ENCODE measurements at regions not wholly inside any gene's neighbourhood (a gene's known extent, or its start where the extent isn't known, plus 50 kb on each side); places are given as distances from the start of the nearest gene placed in this dataset.

DNA sequence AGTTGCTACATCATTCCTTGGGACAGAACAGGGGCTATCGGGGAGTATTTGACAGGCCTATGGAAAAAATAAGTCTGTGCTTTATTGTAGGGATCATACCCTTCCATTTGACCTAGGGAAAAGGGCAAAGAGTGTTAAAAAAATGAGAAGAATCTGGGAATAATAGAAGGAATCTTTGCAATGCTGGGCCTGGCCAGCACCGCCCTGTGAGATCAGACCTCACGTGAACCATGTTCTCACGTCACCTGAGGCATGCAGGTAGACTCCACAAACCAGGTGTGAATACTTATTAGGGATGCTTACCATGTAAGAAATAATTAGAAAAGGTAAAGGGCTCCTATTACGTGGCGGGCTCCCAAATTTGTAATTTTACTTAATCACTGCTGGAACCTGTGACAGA, 177.5 kb upstream of the GATA6 start:
- no peak for DNase-seq (ENCODE audit: low read depth in 4 of 4, low spot score in 3 of 4)

- no peak for DNase-seq (ENCODE audit: low read depth in 4 of 4, low spot score in 3 of 4)
These were observed 173.0 kb upstream of the GATA6 start for GRCh38 chr18:21996351-21996826.

- DNase-seq (ENCODE audit: low read depth in 4 of 4, low spot score in 3 of 4): no peak
These were observed 171.9 kb upstream of the GATA6 start for GRCh38 chr18:21997207-21998143.

- no peak for DNase-seq (ENCODE audit: low read depth in 4 of 4, low spot score in 3 of 4)
These were observed 170.9 kb upstream of the GATA6 start for GRCh38 chr18:21998486-21998885.

DNA sequence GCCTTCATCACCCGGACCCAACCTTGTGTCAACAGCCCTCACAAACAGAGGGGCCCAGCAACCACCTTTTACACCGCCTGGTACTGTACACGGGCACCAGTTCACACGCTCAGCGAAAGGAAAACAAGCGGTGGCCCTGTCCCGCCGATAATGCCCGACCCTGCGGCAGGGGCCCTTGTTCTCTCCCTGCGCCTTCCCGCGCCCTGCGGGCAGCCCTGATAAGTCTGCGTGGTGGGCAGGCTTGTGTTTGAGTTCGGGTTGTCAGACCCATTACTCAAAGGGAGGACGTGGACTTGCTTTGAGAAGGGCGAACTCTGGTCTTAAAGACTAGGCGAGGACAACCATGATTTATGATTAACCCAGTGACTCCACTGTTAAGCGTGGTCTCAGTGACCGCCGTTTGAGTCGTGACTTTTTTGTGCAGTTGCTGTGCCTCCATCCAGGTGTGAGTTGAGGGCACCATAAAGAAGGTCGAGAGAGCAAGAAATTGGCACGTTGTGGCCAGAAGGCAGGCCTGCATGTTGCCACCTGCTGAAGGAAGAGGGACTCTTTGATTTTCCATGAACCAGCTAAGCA, 167.4 kb upstream of the GATA6 start:
- DNase-seq (ENCODE audit: low read depth in 4 of 4, low spot score in 3 of 4): no peak

DNA sequence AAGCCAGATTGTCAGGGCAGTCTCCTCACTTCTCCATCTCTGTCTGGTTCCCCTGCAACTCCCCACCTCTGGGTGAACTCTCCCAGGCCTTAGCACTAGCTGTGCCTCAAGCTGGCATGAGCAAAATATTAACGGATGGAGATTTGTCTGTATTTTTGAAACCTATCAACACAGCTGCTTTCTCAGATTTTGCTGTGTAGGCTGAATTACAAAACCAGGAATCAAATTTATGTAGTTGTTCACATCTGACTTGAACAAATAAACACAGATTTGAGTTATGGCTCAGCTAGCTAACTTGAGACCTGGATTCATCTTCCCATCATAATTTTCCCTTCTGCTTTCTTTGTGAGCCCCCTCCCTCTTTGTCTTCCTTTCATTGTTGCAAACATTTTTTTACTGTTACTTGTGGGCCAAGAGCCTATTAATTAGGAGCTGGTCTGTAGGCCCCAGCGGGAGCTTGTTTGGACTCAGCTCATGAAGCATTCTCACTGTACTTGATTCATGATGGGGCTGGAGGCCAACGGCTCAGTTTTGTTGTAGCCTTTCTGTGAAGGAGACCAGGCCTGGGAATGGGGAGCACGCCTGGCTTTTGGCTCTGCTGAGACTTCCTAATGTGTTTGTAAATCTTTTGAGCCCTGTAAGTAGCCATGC, 164.1 kb upstream of the GATA6 start:
- peak; percentile 56 to 78 (median 62) for DNase-seq (ENCODE audit: low read depth in 4 of 4, low spot score in 3 of 4)

- DNase-seq (ENCODE audit: low read depth in 4 of 4, low spot score in 3 of 4): no peak
These were observed 162.9 kb upstream of the GATA6 start for GRCh38 chr18:22006458-22006857.

DNA sequence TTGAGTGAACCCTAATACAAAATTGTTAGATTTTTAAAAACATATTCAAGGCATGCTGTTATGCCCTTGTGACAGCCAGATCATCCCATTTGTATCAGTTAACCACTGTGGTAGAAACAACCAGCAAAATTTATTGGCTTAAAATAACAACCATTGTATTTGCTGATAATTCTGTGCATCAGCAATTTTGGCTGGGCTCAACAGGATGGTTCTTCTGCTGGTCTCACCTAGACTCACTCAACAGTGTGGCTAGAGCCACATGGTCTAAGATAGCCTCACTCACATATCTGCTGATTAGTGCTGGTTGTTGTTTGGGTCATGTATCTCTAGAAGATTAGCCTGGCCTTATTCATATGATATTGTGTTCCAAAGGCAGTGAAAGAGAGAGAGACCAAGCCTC, 160.1 kb upstream of the GATA6 start:
- DNase-seq (ENCODE audit: low read depth in 4 of 4, low spot score in 3 of 4): no peak

GRCh38 chr18:22013993-22014392, 155.4 kb upstream of the GATA6 start:
- no peak for DNase-seq (ENCODE audit: low read depth in 4 of 4, low spot score in 3 of 4)

- DNase-seq (ENCODE audit: low read depth in 4 of 4, low spot score in 3 of 4): no peak
These were observed 154.2 kb upstream of the GATA6 start for GRCh38 chr18:22015156-22015555.

DNA sequence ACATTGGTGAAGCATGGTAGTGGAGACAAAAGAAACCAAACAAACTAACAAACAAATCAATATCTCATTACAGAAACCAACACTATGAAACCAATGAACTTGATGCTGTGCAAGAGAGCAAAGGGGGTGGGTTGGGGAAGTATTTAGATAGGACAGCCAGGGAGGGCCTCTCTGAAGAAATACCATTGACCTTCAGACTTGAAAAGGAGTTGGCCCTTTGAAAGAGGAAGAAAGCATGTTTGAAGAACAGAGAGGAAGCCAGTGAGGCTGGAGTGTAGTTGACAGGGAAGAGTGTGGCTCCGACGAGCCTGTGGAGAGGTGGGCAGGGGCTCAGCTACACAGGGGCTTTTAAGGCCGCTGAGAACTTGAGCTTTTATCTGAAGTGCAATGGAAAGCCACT, 151.0 kb upstream of the GATA6 start:
- no peak for DNase-seq (ENCODE audit: low read depth in 4 of 4, low spot score in 3 of 4)

DNA sequence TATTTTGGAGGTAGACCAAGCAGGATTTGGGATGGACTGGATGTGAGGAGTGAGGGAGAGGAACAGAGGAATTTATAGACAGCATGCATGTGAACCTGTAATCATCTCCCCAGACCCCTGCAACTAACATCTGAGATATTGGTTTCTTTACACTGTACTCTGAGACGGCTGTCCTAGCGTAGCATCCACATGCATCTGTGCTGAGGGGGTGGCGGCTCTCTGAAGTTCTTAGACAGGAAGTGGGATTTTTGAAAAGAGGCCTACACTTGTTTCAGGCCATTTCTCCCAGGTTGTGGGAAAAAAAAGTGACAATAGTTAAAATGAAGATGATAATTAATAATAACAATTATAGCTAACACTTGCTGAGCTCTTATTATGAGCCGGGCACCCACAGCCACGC, 150.2 kb upstream of the GATA6 start:
- DNase-seq (ENCODE audit: low read depth in 4 of 4, low spot score in 3 of 4): no peak

DNA sequence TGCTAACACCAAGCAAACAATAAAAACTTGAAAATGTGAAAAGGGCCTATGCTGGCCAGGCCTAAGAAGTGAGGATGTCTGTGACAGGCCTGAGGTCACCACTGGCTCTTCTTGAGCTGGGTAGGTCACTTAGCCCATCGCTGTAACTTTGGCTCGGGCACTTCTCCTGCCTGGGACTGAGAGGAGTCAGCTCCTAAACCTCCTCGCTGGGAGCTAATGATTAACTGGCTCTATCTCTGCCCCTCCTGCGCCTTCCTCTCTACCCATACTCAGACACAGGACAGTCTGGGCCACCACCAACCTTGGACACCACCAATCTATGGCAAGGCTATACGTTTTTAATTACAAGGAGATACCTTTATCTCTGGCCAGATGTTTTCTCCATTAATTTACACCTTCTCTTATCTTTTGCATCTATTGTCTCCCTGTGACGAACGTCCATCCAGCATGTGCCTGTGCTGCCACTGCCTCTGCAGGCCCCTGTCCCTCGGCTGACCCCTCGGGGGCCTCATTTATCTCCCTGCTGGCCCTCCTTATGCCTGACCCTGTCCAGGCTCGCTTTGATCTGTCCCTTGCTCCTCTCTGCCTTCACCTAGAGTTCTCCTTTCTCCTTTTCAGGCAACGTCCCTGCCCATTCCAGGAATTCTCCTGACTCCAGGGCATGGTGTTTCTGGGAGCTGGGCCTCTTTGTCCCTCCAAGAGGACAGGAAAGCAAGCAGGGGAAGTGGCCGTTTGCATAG, 149.1 kb upstream of the GATA6 start:
- DNase-seq (ENCODE audit: low read depth in 4 of 4, low spot score in 3 of 4): no peak

DNA sequence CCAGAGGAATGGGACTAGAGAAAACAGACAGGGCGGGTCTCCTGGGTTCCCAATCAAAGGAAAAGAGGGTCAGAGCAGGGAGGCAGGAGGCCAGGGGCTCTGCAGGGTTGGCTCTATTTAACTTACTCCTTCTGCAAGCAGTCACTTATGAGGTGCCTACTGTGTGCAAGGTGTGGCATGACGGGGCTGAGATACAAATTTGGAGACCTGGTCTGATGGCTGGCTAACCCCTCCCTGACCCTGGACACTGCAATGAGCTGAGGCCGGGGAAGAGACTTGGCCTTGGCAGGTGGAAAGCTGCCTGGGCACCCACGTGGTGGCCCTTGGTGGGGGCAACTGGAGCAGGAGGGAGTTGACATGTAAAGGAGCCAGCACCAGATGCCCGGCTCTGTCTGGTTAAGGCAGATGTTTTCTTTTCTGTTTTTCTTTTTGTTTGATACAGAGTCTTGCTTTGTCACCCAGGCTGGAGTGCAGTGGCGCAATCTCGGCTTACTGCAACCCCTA, 148.5 kb upstream of the GATA6 start:
- DNase-seq (ENCODE audit: low read depth in 4 of 4, low spot score in 3 of 4): no peak

GRCh38 chr18:22021701-22022100, 147.7 kb upstream of the GATA6 start:
- no peak for DNase-seq (ENCODE audit: low read depth in 4 of 4, low spot score in 3 of 4)

- no peak for DNase-seq (ENCODE audit: low read depth in 4 of 4, low spot score in 3 of 4)
These were observed 144.5 kb upstream of the GATA6 start for GRCh38 chr18:22024924-22025323.

GRCh38 chr18:22026362-22026761, 143.0 kb upstream of the GATA6 start:
- DNase-seq (ENCODE audit: low read depth in 4 of 4, low spot score in 3 of 4): no peak

GRCh38 chr18:22026889-22027288, 142.5 kb upstream of the GATA6 start:
- DNase-seq (ENCODE audit: low read depth in 4 of 4, low spot score in 3 of 4): no peak

DNA sequence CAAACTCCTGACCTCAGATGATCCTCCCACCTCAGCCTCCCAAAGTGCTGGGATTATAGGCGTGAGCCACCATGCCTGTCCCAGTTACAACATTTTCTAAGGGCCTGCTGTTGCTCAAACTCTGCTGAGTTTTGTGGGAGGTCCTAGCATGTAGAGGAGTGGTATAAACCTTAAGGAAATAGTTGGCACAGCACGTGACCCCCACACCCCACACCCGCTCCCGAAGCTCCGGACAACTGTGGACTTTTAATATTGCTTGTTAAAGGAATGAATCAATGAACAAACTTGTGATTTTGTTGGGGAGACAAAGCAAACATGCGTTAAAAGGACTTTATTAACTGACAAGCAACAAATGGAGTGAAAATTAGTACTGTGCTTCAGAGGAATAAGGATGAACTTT, 137.8 kb upstream of the GATA6 start:
- no peak for DNase-seq (ENCODE audit: low read depth in 4 of 4, low spot score in 3 of 4)

DNA sequence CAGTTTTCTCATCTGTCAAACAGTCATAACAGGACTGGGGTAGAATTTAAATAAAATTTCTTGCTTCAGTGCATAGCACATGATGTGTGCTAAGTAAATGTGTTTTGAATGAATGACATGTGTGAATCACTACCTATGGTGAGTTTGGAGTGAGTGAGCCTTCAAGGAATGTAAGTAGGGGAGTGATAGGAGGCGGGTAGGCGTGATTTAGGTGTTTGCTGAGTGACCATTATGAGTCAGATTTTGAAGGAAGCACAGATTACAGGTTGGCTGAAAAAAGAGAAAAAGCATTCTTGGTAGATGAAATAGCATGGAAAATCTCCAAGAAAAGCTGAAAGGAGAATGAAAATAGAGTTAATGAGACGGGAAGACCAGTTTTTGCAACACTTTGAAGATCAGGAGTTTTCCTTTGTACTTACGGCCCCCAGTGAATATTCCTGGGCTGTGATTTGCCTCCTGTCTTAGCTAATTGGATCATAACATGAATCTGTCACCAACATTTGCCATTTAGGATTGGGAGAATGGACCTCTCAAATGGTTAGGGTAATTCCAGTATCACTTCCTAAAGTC, 136.9 kb upstream of the GATA6 start:
- no peak for DNase-seq (ENCODE audit: low read depth in 4 of 4, low spot score in 3 of 4)
